Jurkat, Clone E6-1 (cell line): ENCODE measurements at regions not wholly inside any gene's neighbourhood (a gene's known extent, or its start where the extent isn't known, plus 50 kb on each side); places are given as distances from the start of the nearest gene placed in this dataset.
"Not testable (repeated sequence)": the region's sequence is repeated elsewhere in the genome, so short reads cannot be mapped to it uniquely, and the experiment has no call there.

ENCODE experiments used
- DNase-seq: peaks from one replicate; pipeline ENCODE4 v3.0.0-alpha.2; 2011; ENCODE audit warnings: low read depth, low spot score
- H3K4me3 ChIP-seq: 2 replicates; pipeline ENCODE4 v1.5.1; 2011; ENCODE audit warnings: mild to moderate bottlenecking, low read length, control low read depth, moderate library complexity

- no peak for DNase-seq
- H3K4me3 ChIP-seq = no peak overlapping the region
Observed at GRCh38 chr3:84299329-84299728, 659.5 kb upstream of the CADM2 start.

- H3K4me3 ChIP-seq = no peak overlapping the region
- DNase-seq = no peak
Observed at GRCh38 chr3:84304214-84304613, 654.6 kb upstream of the CADM2 start.

GRCh38 chr3:84307339-84307738 is 651.5 kb upstream of the CADM2 start:
- DNase-seq = no peak
- H3K4me3 ChIP-seq = no peak overlapping the region

GRCh38 chr3:84308379-84308778 is 650.4 kb upstream of the CADM2 start:
- DNase-seq = no peak
- H3K4me3 ChIP-seq = no peak overlapping the region

GRCh38 chr3:84318273-84318809 is 640.4 kb upstream of the CADM2 start:
- DNase-seq = no peak
- H3K4me3 ChIP-seq = no peak overlapping the region

- not testable (repeated sequence) for H3K4me3 ChIP-seq, DNase-seq
Observed at GRCh38 chr3:84365563-84366278, 593.1 kb upstream of the CADM2 start.
